H9 (cell line): ENCODE measurements at regions not wholly inside any gene's neighbourhood (a gene's known extent, or its start where the extent isn't known, plus 50 kb on each side); places are given as distances from the start of the nearest gene placed in this dataset.

Experiments
- DNase-seq: peaks from one replicate; pipeline ENCODE4 v3.0.0-alpha.2; 2017
- H2AFZ ChIP-seq: one replicate; pipeline ENCODE4 v1.6.1; 2013; ENCODE audit warnings: mild to moderate bottlenecking, low read length, control low read depth, moderate library complexity
- H2AK5ac ChIP-seq: 2 replicates; pipeline ENCODE4 v1.6.1; 2013; ENCODE audit warnings: low read length, control low read depth, mixed read lengths; ENCODE audit not compliant: insufficient read length
- H2BK120ac ChIP-seq: one replicate; pipeline ENCODE4 v1.6.1; 2013; ENCODE audit warnings: low read depth, mild to moderate bottlenecking, low read length, control low read depth, inconsistent platforms; ENCODE audit not compliant: poor library complexity, severe bottlenecking
- H2BK12ac ChIP-seq: 2 replicates; pipeline ENCODE4 v1.6.1; 2013; ENCODE audit warnings: low read length, control low read depth, mixed read lengths, low read depth; ENCODE audit not compliant: insufficient read length
- H2BK15ac ChIP-seq: 2 replicates; pipeline ENCODE4 v1.6.1; 2013; ENCODE audit warnings: low read depth, low read length, control low read depth
- H2BK20ac ChIP-seq: one replicate; pipeline ENCODE4 v1.6.1; 2013; ENCODE audit warnings: low read depth, mild to moderate bottlenecking, low read length, control low read depth, inconsistent platforms; ENCODE audit not compliant: poor library complexity, severe bottlenecking
- H2BK5ac ChIP-seq: 2 replicates; pipeline ENCODE4 v1.6.1; 2013; ENCODE audit warnings: low read length, control low read depth, mixed read lengths; ENCODE audit not compliant: insufficient read length
- H3K14ac ChIP-seq: 2 replicates; pipeline ENCODE4 v1.6.1; 2013; ENCODE audit warnings: low read length, control low read depth; ENCODE audit not compliant: insufficient read depth
- H3K18ac ChIP-seq: 2 replicates; pipeline ENCODE4 v1.6.1; 2013; ENCODE audit warnings: low read depth, mild to moderate bottlenecking, mixed read lengths, low read length, control low read depth; ENCODE audit not compliant: insufficient read length
- H3K23ac ChIP-seq: 2 replicates; pipeline ENCODE4 v1.6.1; 2013; ENCODE audit warnings: low read length, control low read depth, mixed read lengths, low read depth; ENCODE audit not compliant: insufficient read length
- H3K23me2 ChIP-seq: 2 replicates; pipeline ENCODE4 v1.6.1; 2013; ENCODE audit warnings: low read depth, mild to moderate bottlenecking, mixed read lengths, low read length, control low read depth; ENCODE audit not compliant: insufficient read length, poor library complexity, severe bottlenecking
- H3K27ac ChIP-seq: 2 replicates; pipeline ENCODE4 v1.5.1; 2013; ENCODE audit warnings: low read length, control low read depth, mixed read lengths, low read depth; ENCODE audit not compliant: insufficient read length
- H3K27me3 ChIP-seq: 2 replicates; pipeline ENCODE4 v1.6.1; 2013; ENCODE audit warnings: low read length, control low read depth, inconsistent platforms; ENCODE audit not compliant: insufficient read depth
- H3K4ac ChIP-seq: 2 replicates; pipeline ENCODE4 v1.6.1; 2013; ENCODE audit warnings: low read depth, mild to moderate bottlenecking, control low read depth, inconsistent platforms, low read length, moderate library complexity
- H3K4me1 ChIP-seq: 2 replicates; pipeline ENCODE4 v1.6.1; 2013; ENCODE audit warnings: low read length, control low read depth, inconsistent platforms; ENCODE audit not compliant: insufficient read depth
- H3K4me2 ChIP-seq: 2 replicates; pipeline ENCODE4 v1.6.1; 2013; ENCODE audit warnings: low read length, control low read depth, mixed read lengths; ENCODE audit not compliant: insufficient read length, insufficient read depth
- H3K56ac ChIP-seq: 2 replicates; pipeline ENCODE4 v1.6.1; 2013; ENCODE audit warnings: low read depth, mild to moderate bottlenecking, mixed read lengths, low read length, control low read depth; ENCODE audit not compliant: insufficient read length
- H3K79me1 ChIP-seq: 2 replicates; pipeline ENCODE4 v1.6.1; 2013; ENCODE audit warnings: low read depth, mild to moderate bottlenecking, moderate library complexity, low read length, control low read depth, inconsistent platforms; ENCODE audit not compliant: insufficient read depth, poor library complexity, severe bottlenecking
- H3K79me2 ChIP-seq: 2 replicates; pipeline ENCODE4 v1.6.1; 2013; ENCODE audit warnings: low read length, control low read depth, inconsistent platforms; ENCODE audit not compliant: insufficient read depth
- H3K9ac ChIP-seq: 2 replicates; pipeline ENCODE4 v1.6.1; 2013; ENCODE audit warnings: low read length, control low read depth, mixed read lengths; ENCODE audit not compliant: insufficient read length; ENCODE audit errors: extremely low read depth
- H3K9me3 ChIP-seq: one replicate; pipeline ENCODE4 v1.6.1; 2013; ENCODE audit warnings: low read depth, low read length, inconsistent platforms; ENCODE audit not compliant: control insufficient read depth
- H3T11ph ChIP-seq: one replicate; pipeline ENCODE4 v1.6.1; 2013; ENCODE audit warnings: mild to moderate bottlenecking, low read length, control low read depth, inconsistent platforms
- H4K20me1 ChIP-seq: one replicate; pipeline ENCODE4 v1.6.1; 2013; ENCODE audit not compliant: control insufficient read depth, insufficient read length, insufficient read depth
- H4K5ac ChIP-seq: 2 replicates; pipeline ENCODE4 v1.6.1; 2013; ENCODE audit warnings: low read depth, mild to moderate bottlenecking, mixed read lengths, low read length, control low read depth; ENCODE audit not compliant: insufficient read length
- H4K8ac ChIP-seq: replicated peaks from 2 replicates; pipeline ENCODE4 v1.6.1; 2013; ENCODE audit warnings: low read length, control low read depth, mixed read lengths, low read depth; ENCODE audit not compliant: insufficient read length
- H4K91ac ChIP-seq: 2 replicates; pipeline ENCODE4 v1.6.1; 2013; ENCODE audit warnings: low read depth, mild to moderate bottlenecking, moderate library complexity, mixed read lengths, low read length, control low read depth; ENCODE audit not compliant: insufficient read length
- H3K27ac Mint-ChIP-seq, 3 experiments: 2 replicates in 2 of 3; 3 replicates in 1 of 3; pipeline ENCODE4 v1.8.0; 2020 to 2021; ENCODE audit warnings: mixed read lengths in 3 of 3, mild to moderate bottlenecking in 1 of 3, moderate library complexity in 1 of 3
- H3K27me3 Mint-ChIP-seq: 2 replicates; pipeline ENCODE4 v1.8.0; 2021; ENCODE audit warnings: low read depth, mild to moderate bottlenecking, moderate library complexity, mixed read lengths
- H3K36me3 Mint-ChIP-seq, 3 experiments: 2 replicates in 2 of 3; 3 replicates in 1 of 3; pipeline ENCODE4 v1.8.0; 2020 to 2021; ENCODE audit warnings: low read depth in 3 of 3, mixed read lengths in 3 of 3; ENCODE audit not compliant: insufficient read depth in 1 of 3
- H3K4me1 Mint-ChIP-seq, 2 experiments: 2 replicates each; pipeline ENCODE4 v1.8.0; 2020; ENCODE audit warnings: mixed read lengths in 2 of 2
- H3K4me3 Mint-ChIP-seq, 2 experiments: 2 replicates in 1 of 2; 3 replicates in 1 of 2; pipeline ENCODE4 v1.8.0; 2020 to 2021; ENCODE audit warnings: mild to moderate bottlenecking in 2 of 2, mixed read lengths in 2 of 2, moderate library complexity in 1 of 2
- H3K9me3 Mint-ChIP-seq, 2 experiments: 2 replicates in 1 of 2; 3 replicates in 1 of 2; pipeline ENCODE4 v1.8.0; 2020; ENCODE audit warnings: mild to moderate bottlenecking in 2 of 2, mixed read lengths in 2 of 2, moderate library complexity in 1 of 2
- CTCF ChIP-seq: fragments of 200-600 bp; sonication (generic); conservative IDR thresholded peaks from 3 replicates; pipeline ENCODE4 v1.8.0; 2021; ENCODE audit warnings: antibody characterized with exemption, mild to moderate bottlenecking
- WGBS: extraction: QIAGEN DNeasy Blood & Tissue Kit; methylation state at CpG from one replicate; pipeline ENCODE4 v1.1.7; 2013; ENCODE audit warnings: missing lambda C conversion rate, low lambda C conversion rate, mixed read lengths; ENCODE audit not compliant: insufficient read length; ENCODE audit errors: extremely low coverage; 5-methylcytosine and 5-hydroxymethylcytosine counted together

- no peaks in the 10 kb centered on the region for H3K23me2 ChIP-seq
- H2BK12ac ChIP-seq: no peak overlapping the region
- no CpG with 5 or more reads among the region's 5 CpGs for WGBS
- no peak overlapping the region for H2BK5ac ChIP-seq
- no peaks in the 10 kb centered on the region for H3K36me3 Mint-ChIP-seq
- H3K18ac ChIP-seq: no peak overlapping the region
- H2AFZ ChIP-seq: no peak overlapping the region
- no peak for DNase-seq
- no peak overlapping the region for H3K27ac Mint-ChIP-seq
- no peak overlapping the region for H2BK15ac ChIP-seq
- no peaks in the 10 kb centered on the region for H3K27me3 ChIP-seq
- no peak overlapping the region for H3K4me3 Mint-ChIP-seq
- H4K5ac ChIP-seq: no peak overlapping the region
- H4K20me1 ChIP-seq: no peaks in the 10 kb centered on the region
- H3K4ac ChIP-seq: no peak overlapping the region
- no peak overlapping the region for H3K23ac ChIP-seq
- H3K9ac ChIP-seq: no peak overlapping the region
- H3K4me1 Mint-ChIP-seq: peaks cover 0 to 3% of the 10 kb centered on the region in 2 experiments; a peak in 2 of 4 replicates
- no peak overlapping the region for H3K27ac ChIP-seq
- H3K9me3 ChIP-seq: no peaks in the 10 kb centered on the region
- H3K4me2 ChIP-seq: no peak overlapping the region
- H2BK20ac ChIP-seq: no peak overlapping the region
- no peak overlapping the region for H3T11ph ChIP-seq
- H3K9me3 Mint-ChIP-seq: peaks cover 0 to 3% of the 10 kb centered on the region in 2 experiments; a peak in 1 of 5 replicates
- TF ChIP-seq CTCF: no peak
- H2AK5ac ChIP-seq: no peak overlapping the region
- no peaks in the 10 kb centered on the region for H3K4me1 ChIP-seq
- peaks cover 7% of the 10 kb centered on the region for H3K27me3 Mint-ChIP-seq
- H2BK120ac ChIP-seq: no peak overlapping the region
- H3K14ac ChIP-seq: no peak overlapping the region
- H3K56ac ChIP-seq: no peak overlapping the region
- no peak overlapping the region for H4K8ac ChIP-seq
- H4K91ac ChIP-seq: no peak overlapping the region
- H3K79me1 ChIP-seq: no peaks in the 10 kb centered on the region
- H3K79me2 ChIP-seq: no peaks in the 10 kb centered on the region
These were observed 331.8 kb downstream of the CYP26B1 start for GRCh38 chr2:71815701-71816474.
